Gastrocnemius medialis (tissue), 4 donors: ENCODE measurements at regions not wholly inside any gene's neighbourhood (a gene's known extent, or its start where the extent isn't known, plus 50 kb on each side); places are given as distances from the start of the nearest gene placed in this dataset.
"Not testable (repeated sequence)": the region's sequence is repeated elsewhere in the genome, so short reads cannot be mapped to it uniquely, and the experiment has no call there.

Source experiments
- ATAC-seq, 2 donors: fragments of 150-250 bp; one replicate each; pipeline ENCODE4 v1.9.1; 2016
- DNase-seq, 2 donors: peaks; one replicate each; pipeline ENCODE4 v3.0.0-alpha.2; 2019
- H3K27ac ChIP-seq, 4 donors: fragments of 200-600 bp; sonication (generic); 1 replicate in 1 of 4; 2 replicates in 3 of 4; pipeline ENCODE4 v1.5.1; 2016 to 2018; ENCODE audit warnings: mild to moderate bottlenecking in 2 of 4, moderate library complexity in 1 of 4
- H3K27me3 ChIP-seq, 3 donors: fragments of 200-600 bp; sonication (generic) in 2 of 3; 1 replicate in 1 of 3; 2 replicates in 2 of 3; pipeline versions ENCODE4 v1.5.1 to v1.6.0; 2016 to 2019; ENCODE audit warnings: mild to moderate bottlenecking in 1 of 3, moderate library complexity in 1 of 3
- H3K36me3 ChIP-seq, 2 donors: fragments of 200-600 bp; sonication (generic) in 1 of 2; one replicate each; pipeline ENCODE4 v1.5.1; 2017 to 2018
- H3K4me1 ChIP-seq, 2 donors: fragments of 200-600 bp; sonication (generic) in 1 of 2; one replicate each; pipeline ENCODE4 v1.5.1; 2016 to 2017; ENCODE audit warnings: mild to moderate bottlenecking in 2 of 2
- H3K4me3 ChIP-seq, 4 donors: fragments of 200-600 bp; sonication (generic) in 3 of 4; 1 replicate in 1 of 4; 2 replicates in 3 of 4; pipeline ENCODE4 v1.5.1; 2016 to 2019; ENCODE audit warnings: mild to moderate bottlenecking in 2 of 4
- H3K9me3 ChIP-seq, 3 donors: fragments of 200-600 bp; sonication (generic) in 2 of 3; 1 replicate in 1 of 3; 2 replicates in 2 of 3; pipeline ENCODE4 v1.5.1; 2016 to 2019
- CTCF ChIP-seq, 5 experiments: fragments of 450-650 bp in 3 of 5; fragments of 200-600 bp in 2 of 5; sonication (generic) in 2 of 5; IDR thresholded peaks in 4 of 5; conservative IDR thresholded peaks in 1 of 5; 1 replicate in 4 of 5; 2 replicates in 1 of 5; pipeline ENCODE4 v1.5.1; 2016 to 2019; ENCODE audit warnings: antibody characterized with exemption in 5 of 5, mild to moderate bottlenecking in 3 of 5, moderate library complexity in 3 of 5
- POLR2A ChIP-seq, 2 donors: fragments of 450-650 bp; IDR thresholded peaks; one replicate each; pipeline ENCODE4 v1.6.1; 2017; ENCODE audit warnings: antibody characterized with exemption in 2 of 2, mild to moderate bottlenecking in 2 of 2, moderate library complexity in 2 of 2
- in situ Hi-C, 4 donors: fragments of 200-750 bp; cut with MboI; loops; one replicate each; pipeline versions ENCODE4 v1.15.0 to v1.8.0; 2017; ENCODE audit warnings: low sequenced_read_pairs in 4 of 4
- intact Hi-C: fragments of 100-400 bp; cut with DNase I; formaldehyde crosslinking; loops from one replicate; pipeline ENCODE4 v1.15.1; 2023; ENCODE audit warnings: low total_unique reads

- Histone ChIP-seq H3K9me3 (no peaks in the 10 kb centered on the region), H3K4me1 (no peaks in the 10 kb centered on the region), H3K4me3 (no peak overlapping the region), H3K27ac (no peak overlapping the region), H3K36me3 (no peaks in the 10 kb centered on the region), H3K27me3 (no peaks in the 10 kb centered on the region)
- TF ChIP-seq CTCF (IDR thresholded peaks at IDR 0.05 in 4 of 5, conservative IDR thresholded peaks at IDR 0.05 in 1 of 5): no peak
- no peak for TF ChIP-seq POLR2A (IDR thresholded peaks at IDR 0.05)
- intact Hi-C loops (no loop called here), in situ Hi-C loops (no loop called here)
- DNase-seq (no peak), ATAC-seq (no peak)
Observed at GRCh38 chr18:28432339-28432738, 255.4 kb upstream of the CDH2 start.

- in situ Hi-C loops (no loop called here), intact Hi-C loops (no loop called here)
- no peak overlapping the region for H3K4me3 ChIP-seq
- H3K9me3 ChIP-seq: no peaks in the 10 kb centered on the region
- no peaks in the 10 kb centered on the region for H3K36me3 ChIP-seq
- no peaks in the 10 kb centered on the region for H3K27me3 ChIP-seq
- TF ChIP-seq CTCF (IDR thresholded peaks at IDR 0.05 in 4 of 5, conservative IDR thresholded peaks at IDR 0.05 in 1 of 5) (no peak), POLR2A (IDR thresholded peaks at IDR 0.05) (no peak)
- no peak for ATAC-seq
- DNase-seq: no peak
- H3K27ac ChIP-seq: no peak overlapping the region
- no peaks in the 10 kb centered on the region for H3K4me1 ChIP-seq
Observed at GRCh38 chr18:28425886-28426285, 249.0 kb upstream of the CDH2 start.

- intact Hi-C loops (no loop called here), in situ Hi-C loops (no loop called here)
- no peaks in the 10 kb centered on the region for H3K36me3 ChIP-seq
- no peak overlapping the region for H3K4me3 ChIP-seq
- ATAC-seq (no peak), DNase-seq (no peak)
- H3K27me3 ChIP-seq: no peaks in the 10 kb centered on the region
- no peak for TF ChIP-seq POLR2A (IDR thresholded peaks at IDR 0.05)
- no peak for TF ChIP-seq CTCF (IDR thresholded peaks at IDR 0.05 in 4 of 5, conservative IDR thresholded peaks at IDR 0.05 in 1 of 5)
- no peak overlapping the region for H3K27ac ChIP-seq
- no peaks in the 10 kb centered on the region for H3K9me3 ChIP-seq
- no peaks in the 10 kb centered on the region for H3K4me1 ChIP-seq
Observed at GRCh38 chr18:28422577-28422976, 245.6 kb upstream of the CDH2 start.

- H3K9me3 ChIP-seq, H3K4me1 ChIP-seq, H3K27me3 ChIP-seq, in situ Hi-C loops, intact Hi-C loops, H3K36me3 ChIP-seq, DNase-seq, H3K27ac ChIP-seq, H3K4me3 ChIP-seq, ATAC-seq: not testable (repeated sequence)
Observed at GRCh38 chr18:28421950-28422349, 245.0 kb upstream of the CDH2 start.

GRCh38 chr18:28412521-28412920, 235.6 kb upstream of the CDH2 start:
- Histone ChIP-seq H3K4me3 (no peak overlapping the region), H3K27ac (no peak overlapping the region), H3K4me1 (no peaks in the 10 kb centered on the region), H3K36me3 (no peaks in the 10 kb centered on the region), H3K27me3 (no peaks in the 10 kb centered on the region), H3K9me3 (no peaks in the 10 kb centered on the region)
- no peak for DNase-seq
- in situ Hi-C loops (no loop called here), intact Hi-C loops (no loop called here)
- TF ChIP-seq POLR2A (IDR thresholded peaks at IDR 0.05): no peak
- ATAC-seq: no peak

- in situ Hi-C loops: no loop called here
- ATAC-seq (no peak), DNase-seq (peak in 1 of 2 donors; percentile 14)
- no peak overlapping the region for H3K4me3 ChIP-seq
- H3K4me1 ChIP-seq: no peaks in the 10 kb centered on the region
- no peaks in the 10 kb centered on the region for H3K27me3 ChIP-seq
- no peak overlapping the region for H3K27ac ChIP-seq
- H3K9me3 ChIP-seq: no peaks in the 10 kb centered on the region
- H3K36me3 ChIP-seq: no peaks in the 10 kb centered on the region
- intact Hi-C loops: no loop called here
- no peak for TF ChIP-seq POLR2A (IDR thresholded peaks at IDR 0.05)
Observed at GRCh38 chr18:28411806-28412205, 234.9 kb upstream of the CDH2 start.
